BE2C (cell line): ENCODE measurements at regions not wholly inside any gene's neighbourhood (a gene's known extent, or its start where the extent isn't known, plus 50 kb on each side); places are given as distances from the start of the nearest gene placed in this dataset.
"Not testable (repeated sequence)": the region's sequence is repeated elsewhere in the genome, so short reads cannot be mapped to it uniquely, and the experiment has no call there.

Experiments
- DNase-seq: peaks from one replicate; pipeline ENCODE4 v3.0.0-alpha.2; 2020
- H3K27me3 ChIP-seq: fragments of 250-450 bp; sonication (Bioruptor Pico); 2 replicates; pipeline ENCODE4 v1.5.1; 2020; ENCODE audit warnings: mild to moderate bottlenecking
- H3K36me3 ChIP-seq: fragments of 250-450 bp; sonication (Bioruptor Pico); 2 replicates; pipeline ENCODE4 v1.5.1; 2020; ENCODE audit warnings: mild to moderate bottlenecking
- H3K4me1 ChIP-seq: fragments of 250-450 bp; sonication (Bioruptor Pico); 2 replicates; pipeline ENCODE4 v1.5.1; 2020
- H3K4me3 ChIP-seq: 2 replicates; pipeline ENCODE4 v1.5.1; 2011; ENCODE audit warnings: low read depth, low read length
- H3K9me3 ChIP-seq: fragments of 250-450 bp; sonication (Bioruptor Pico); 2 replicates; pipeline ENCODE4 v1.5.1; 2020
- CTCF ChIP-seq: IDR thresholded peaks from 2 replicates; pipeline ENCODE4 v1.5.1; 2012; ENCODE audit warnings: mild to moderate bottlenecking, low read depth, low read length

- TF ChIP-seq CTCF, result no peak
- no peaks in the 10 kb centered on the region for H3K9me3 ChIP-seq
- H3K27me3 ChIP-seq, result no peaks in the 10 kb centered on the region
- 0 out of 2 replicates have a peak, but pooled peaks cover 2% of the 10 kb centered on the region for H3K4me1 ChIP-seq
- no peak for DNase-seq
- H3K4me3 ChIP-seq, result no peak overlapping the region
- no peaks in the 10 kb centered on the region for H3K36me3 ChIP-seq
Measured at GRCh38 chr5:9771079-9771478, 140.9 kb upstream of the TAS2R1 start.

- Histone ChIP-seq H3K27me3 (no peaks in the 10 kb centered on the region), H3K9me3 (no peaks in the 10 kb centered on the region), H3K4me1 (peaks cover 7% of the 10 kb centered on the region; the same call in 1 of the 2 replicates), H3K4me3 (no peak overlapping the region), H3K36me3 (no peaks in the 10 kb centered on the region)
- no peak for TF ChIP-seq CTCF
- DNase-seq, result no peak
Measured at GRCh38 chr5:9766581-9766980, 136.4 kb upstream of the TAS2R1 start.

- Histone ChIP-seq H3K27me3 (no peaks in the 10 kb centered on the region), H3K4me3 (no peak overlapping the region), H3K36me3 (no peaks in the 10 kb centered on the region), H3K4me1 (peaks cover 7% of the 10 kb centered on the region; the same call in 1 of the 2 replicates), H3K9me3 (no peaks in the 10 kb centered on the region)
- TF ChIP-seq CTCF, result no peak
- peak; percentile 41 for DNase-seq
Measured at GRCh38 chr5:9765419-9766140, 135.4 kb upstream of the TAS2R1 start.

GRCh38 chr5:9761706-9762105, 131.6 kb upstream of the TAS2R1 start:
- no peak for TF ChIP-seq CTCF
- DNase-seq, result no peak
- no peaks in the 10 kb centered on the region for H3K27me3 ChIP-seq
- no peak overlapping the region for H3K4me3 ChIP-seq
- H3K9me3 ChIP-seq, result no peaks in the 10 kb centered on the region
- peaks cover 7% of the 10 kb centered on the region; the same call in 1 of the 2 replicates for H3K4me1 ChIP-seq
- no peaks in the 10 kb centered on the region for H3K36me3 ChIP-seq

- H3K9me3 ChIP-seq, H3K36me3 ChIP-seq, H3K4me1 ChIP-seq: not testable (repeated sequence)
Measured at GRCh38 chr5:9752670-9753069, 122.5 kb upstream of the TAS2R1 start.

GRCh38 chr5:9743507-9743906, 113.4 kb upstream of the TAS2R1 start:
- H3K4me3 ChIP-seq, result no peak overlapping the region
- DNase-seq, result no peak
- no peaks in the 10 kb centered on the region for H3K9me3 ChIP-seq
- H3K4me1 ChIP-seq, result no peaks in the 10 kb centered on the region
- no peaks in the 10 kb centered on the region for H3K36me3 ChIP-seq
- TF ChIP-seq CTCF, result no peak
- no peaks in the 10 kb centered on the region for H3K27me3 ChIP-seq

More at GRCh38 chr5:9752670-9753069, 122.5 kb upstream of the TAS2R1 start:
- not testable (repeated sequence) for DNase-seq, H3K27me3 ChIP-seq, H3K4me3 ChIP-seq
